ENCODE measurements at regions not wholly inside any gene's neighbourhood (a gene's known extent, or its start where the extent isn't known, plus 50 kb on each side); places are given as distances from the start of the nearest gene placed in this dataset.
"Not testable (repeated sequence)": the region's sequence is repeated elsewhere in the genome, so short reads cannot be mapped to it uniquely, and the experiment has no call there.

- no peak for DNase-seq
Measured at GRCh38 chr17:20916383-20916782, 126.4 kb downstream of the USP22 start.

- DNase-seq: not testable (repeated sequence)
Measured at GRCh38 chr17:20917610-20918306, 125.1 kb downstream of the USP22 start.

GRCh38 chr17:20920095-20920814, 122.6 kb downstream of the USP22 start:
- DNase-seq: no peak

GRCh38 chr17:20920815-20921199, 122.0 kb downstream of the USP22 start:
- DNase-seq: no peak

- no peak for DNase-seq
Measured at GRCh38 chr17:20922128-20922670, 120.6 kb downstream of the USP22 start.

- DNase-seq: no peak
Measured at GRCh38 chr17:20924306-20924705, 118.5 kb downstream of the USP22 start.

GRCh38 chr17:20925091-20925490, 117.7 kb downstream of the USP22 start:
- DNase-seq: no peak

- DNase-seq: no peak
Measured at GRCh38 chr17:20925954-20926353, 116.9 kb downstream of the USP22 start.

GRCh38 chr17:20926532-20926931, 116.3 kb downstream of the USP22 start:
- no peak for DNase-seq

- no peak for DNase-seq
Measured at GRCh38 chr17:20927308-20927977, 115.4 kb downstream of the USP22 start.

- DNase-seq: no peak
Measured at GRCh38 chr17:20929334-20929733, 113.5 kb downstream of the USP22 start.

GRCh38 chr17:20930081-20930760, 112.6 kb downstream of the USP22 start:
- DNase-seq: no peak

GRCh38 chr17:20933040-20933439, 109.8 kb downstream of the USP22 start:
- DNase-seq: not testable (repeated sequence)

GRCh38 chr17:20934288-20934687, 108.5 kb downstream of the USP22 start:
- no peak for DNase-seq

GRCh38 chr17:20935740-20936139, 107.1 kb downstream of the USP22 start:
- no peak for DNase-seq

- no peak for DNase-seq
Measured at GRCh38 chr17:20938244-20938643, 104.6 kb downstream of the USP22 start.

- no peak for DNase-seq
Measured at GRCh38 chr17:20938988-20939615, 103.7 kb downstream of the USP22 start.

- DNase-seq: no peak
Measured at GRCh38 chr17:20941872-20942271, 100.9 kb downstream of the USP22 start.

GRCh38 chr17:20944014-20944865, 98.6 kb downstream of the USP22 start:
- no peak for DNase-seq

GRCh38 chr17:20947708-20948107, 95.1 kb downstream of the USP22 start:
- DNase-seq: not testable (repeated sequence)

GRCh38 chr17:20948984-20949777, 93.6 kb downstream of the USP22 start:
- no peak for DNase-seq

Data from right forelimb (tissue), 1 donor.